ENCODE measurements at regions not wholly inside any gene's neighbourhood (a gene's known extent, or its start where the extent isn't known, plus 50 kb on each side); places are given as distances from the start of the nearest gene placed in this dataset.

- no peak overlapping the region for H3K4me3 ChIP-seq (ENCODE audit: low read length)
These were observed 655.2 kb upstream of the ARID1B start for GRCh38 chr6:156121973-156122372.

GRCh38 chr6:156114541-156114940 lies 658.9 kb upstream of the NOX3 start:
- Histone ChIP-seq H3K36me3 (ENCODE audit: insufficient read depth, low read length) (no peaks in the 10 kb centered on the region), H3K4me2 (ENCODE audit: low read length) (no peak overlapping the region), H3K4me3 (ENCODE audit: low read length) (no peak overlapping the region), H3K27me3 (ENCODE audit: insufficient read depth, low read depth, low read length) (no peaks in the 10 kb centered on the region), H3K9me2 (ENCODE audit: insufficient read depth, low read length) (no peaks in the 10 kb centered on the region), H3K9ac (ENCODE audit: low read length) (no peak overlapping the region), H2AFZ (ENCODE audit: low read depth, low read length) (no peak overlapping the region), H3K79me2 (replicated peaks; ENCODE audit: insufficient read depth, low read length) (no peaks in the 10 kb centered on the region), H4K20me1 (ENCODE audit: insufficient read depth) (no peaks in the 10 kb centered on the region), H3F3A (ENCODE audit: insufficient read depth, low read length, poor library complexity, severe bottlenecking) (no peaks in the 10 kb centered on the region), H3K9me3 (ENCODE audit: low read length) (no peaks in the 10 kb centered on the region), H3K27ac (ENCODE audit: low read length) (no peak overlapping the region)
- TF ChIP-seq MXI1 (conservative IDR thresholded peaks at IDR 0.05; ENCODE audit: poor library complexity, severe bottlenecking) (no peak), POLR2AphosphoS5 (IDR thresholded peaks at IDR 0.05) (no peak), CTCF (IDR thresholded peaks at IDR 0.05; ENCODE audit: poor library complexity, severe bottlenecking) (no peak), TAF1 (IDR thresholded peaks at IDR 0.05; ENCODE audit: low read depth) (no peak), SMC3 (conservative IDR thresholded peaks at IDR 0.05; ENCODE audit: poor library complexity) (no peak), REST (IDR thresholded peaks at IDR 0.05; ENCODE audit: borderline replicate concordance) (no peak), RAD21 (conservative IDR thresholded peaks at IDR 0.05) (no peak)

More at GRCh38 chr6:156121973-156122372, 655.2 kb upstream of the ARID1B start:
- Histone ChIP-seq H3K79me2 (replicated peaks; ENCODE audit: insufficient read depth, low read length) (no peaks in the 10 kb centered on the region), H3K27ac (ENCODE audit: low read length) (no peak overlapping the region), H3K9me2 (ENCODE audit: insufficient read depth, low read length) (no peaks in the 10 kb centered on the region), H3K27me3 (ENCODE audit: insufficient read depth, low read depth, low read length) (no peaks in the 10 kb centered on the region), H3K9me3 (ENCODE audit: low read length) (no peaks in the 10 kb centered on the region), H4K20me1 (ENCODE audit: insufficient read depth) (no peaks in the 10 kb centered on the region), H3K36me3 (ENCODE audit: insufficient read depth, low read length) (no peaks in the 10 kb centered on the region), H3F3A (ENCODE audit: insufficient read depth, low read length, poor library complexity, severe bottlenecking) (no peaks in the 10 kb centered on the region), H3K9ac (ENCODE audit: low read length) (no peak overlapping the region), H3K4me2 (ENCODE audit: low read length) (no peak overlapping the region), H2AFZ (ENCODE audit: low read depth, low read length) (no peak overlapping the region)
- no peak for TF ChIP-seq RAD21 (conservative IDR thresholded peaks at IDR 0.05)
- TF ChIP-seq MXI1 (conservative IDR thresholded peaks at IDR 0.05; ENCODE audit: poor library complexity, severe bottlenecking), result no peak
- TF ChIP-seq REST (IDR thresholded peaks at IDR 0.05; ENCODE audit: borderline replicate concordance), result no peak
- TF ChIP-seq TAF1 (IDR thresholded peaks at IDR 0.05; ENCODE audit: low read depth), result no peak
- no peak for TF ChIP-seq EP300 (conservative IDR thresholded peaks at IDR 0.05; ENCODE audit: poor library complexity, severe bottlenecking)
- no peak for TF ChIP-seq POLR2AphosphoS5 (IDR thresholded peaks at IDR 0.05)
- TF ChIP-seq CTCF (IDR thresholded peaks at IDR 0.05; ENCODE audit: poor library complexity, severe bottlenecking), result no peak
- no peak for TF ChIP-seq SMC3 (conservative IDR thresholded peaks at IDR 0.05; ENCODE audit: poor library complexity)
- TF ChIP-seq EZH2 (IDR thresholded peaks at IDR 0.05; ENCODE audit: borderline replicate concordance, insufficient read depth, low read length, poor library complexity, severe bottlenecking), result no peak

Data from neural cell (in vitro differentiated cells).